ENCODE measurements at regions not wholly inside any gene's neighbourhood (a gene's known extent, or its start where the extent isn't known, plus 50 kb on each side); places are given as distances from the start of the nearest gene placed in this dataset.

GRCh38 chr11:42958635-42959034, 353.2 kb upstream of the API5 start:
- DNase-seq (ENCODE audit: low read depth, low spot score), result no peak
- TF ChIP-seq CTCF (IDR thresholded peaks at IDR 0.05; ENCODE audit: insufficient read depth, low read length, missing control alignments), result no peak
- no peak overlapping the region for H3K4me3 ChIP-seq (ENCODE audit: low read depth, low read length)
- POLR2A ChIA-PET, result no interaction called here
- CTCF ChIA-PET, result no interaction called here

GRCh38 chr11:42960521-42961088, 351.2 kb upstream of the API5 start:
- H3K4me3 ChIP-seq (ENCODE audit: low read depth, low read length), result no peak overlapping the region
- DNase-seq (ENCODE audit: low read depth, low spot score), result no peak
- CTCF ChIA-PET, result no interaction called here
- POLR2A ChIA-PET, result no interaction called here
- no peak for TF ChIP-seq CTCF (IDR thresholded peaks at IDR 0.05; ENCODE audit: insufficient read depth, low read length, missing control alignments)

- POLR2A ChIA-PET, result no interaction called here
Measured at GRCh38 chr11:42967653-42968052, 344.1 kb upstream of the API5 start.

GRCh38 chr11:42972741-42973140, 339.1 kb upstream of the API5 start:
- no peak for TF ChIP-seq CTCF (IDR thresholded peaks at IDR 0.05; ENCODE audit: insufficient read depth, low read length, missing control alignments)
- DNase-seq (ENCODE audit: low read depth, low spot score), result no peak
- no peak overlapping the region for H3K4me3 ChIP-seq (ENCODE audit: low read depth, low read length)
- ChIA-PET CTCF (no interaction called here), POLR2A (no interaction called here)

More at GRCh38 chr11:42967653-42968052, 344.1 kb upstream of the API5 start:
- DNase-seq (ENCODE audit: low read depth, low spot score), result no peak
- H3K4me3 ChIP-seq (ENCODE audit: low read depth, low read length), result no peak overlapping the region
- TF ChIP-seq CTCF (IDR thresholded peaks at IDR 0.05; ENCODE audit: insufficient read depth, low read length, missing control alignments), result no peak
- CTCF ChIA-PET, result no interaction called here

GRCh38 chr11:42974510-42975179, 337.2 kb upstream of the API5 start:
- no peak for TF ChIP-seq CTCF (IDR thresholded peaks at IDR 0.05; ENCODE audit: insufficient read depth, low read length, missing control alignments)
- POLR2A ChIA-PET, result no interaction called here
- CTCF ChIA-PET, result no interaction called here
- no peak for DNase-seq (ENCODE audit: low read depth, low spot score)
- H3K4me3 ChIP-seq (ENCODE audit: low read depth, low read length), result no peak overlapping the region

- DNase-seq (ENCODE audit: low read depth, low spot score), result no peak
- H3K4me3 ChIP-seq (ENCODE audit: low read depth, low read length), result no peak overlapping the region
- POLR2A ChIA-PET, result no interaction called here
- CTCF ChIA-PET, result no interaction called here
- no peak for TF ChIP-seq CTCF (IDR thresholded peaks at IDR 0.05; ENCODE audit: insufficient read depth, low read length, missing control alignments)
Measured at GRCh38 chr11:42975180-42975529, 336.6 kb upstream of the API5 start.

Data from AG04449 (cell line).